IMR-90 (cell line): ENCODE measurements at regions not wholly inside any gene's neighbourhood (a gene's known extent, or its start where the extent isn't known, plus 50 kb on each side); places are given as distances from the start of the nearest gene placed in this dataset.

Experiments
- CEBPB ChIP-seq: IDR thresholded peaks from 2 replicates; pipeline ENCODE4 v1.6.1; 2012; ENCODE audit warnings: low read depth, low read length, improper control_type of control experiment
- CTCF ChIP-seq: conservative IDR thresholded peaks from 2 replicates; pipeline ENCODE4 v1.5.1; 2012; ENCODE audit warnings: mild to moderate bottlenecking, low read depth, low read length, improper control_type of control experiment
- FOS ChIP-seq: fragments of 150-350 bp; IDR thresholded peaks from 2 replicates; pipeline ENCODE4 v1.6.1; 2016; ENCODE audit warnings: low read depth, low read length
- MAZ ChIP-seq: IDR thresholded peaks from 2 replicates; pipeline ENCODE4 v1.6.1; 2012; ENCODE audit warnings: low read depth, mild to moderate bottlenecking, low read length, improper control_type of control experiment, moderate library complexity, borderline replicate concordance
- POLR2A ChIP-seq: IDR thresholded peaks from 2 replicates; pipeline ENCODE4 v1.6.1; 2012; ENCODE audit warnings: mild to moderate bottlenecking, low read depth, low read length
- RAD21 ChIP-seq: IDR thresholded peaks from 2 replicates; pipeline ENCODE4 v1.6.1; 2012; ENCODE audit warnings: low read length, improper control_type of control experiment
- RCOR1 ChIP-seq: IDR thresholded peaks from 2 replicates; pipeline ENCODE4 v1.6.1; 2012; ENCODE audit warnings: mild to moderate bottlenecking, low read length, improper control_type of control experiment; ENCODE audit not compliant: insufficient replicate concordance

GRCh38 chr2:107688135-107688534 is 138.6 kb upstream of the RGPD4 start:
- TF ChIP-seq RCOR1 (no peak), CTCF (no peak), RAD21 (no peak), POLR2A (no peak), CEBPB (no peak), FOS (no peak), MAZ (no peak)
